GM12878 (cell line): ENCODE measurements at regions not wholly inside any gene's neighbourhood (a gene's known extent, or its start where the extent isn't known, plus 50 kb on each side); places are given as distances from the start of the nearest gene placed in this dataset.

Experiments
- ATAC-seq: fragments of 200-7000 bp; cut with Tn5 transposase; 3 replicates; pipeline ENCODE4 v1.9.1; 2020; ENCODE audit warnings: mild to moderate bottlenecking, moderate library complexity
- BruUV-seq: library from RNA; stranded (reverse); fragments of 400-500 nt; replicated peaks from 2 replicates; lab custom pipeline; 2021; lab: Mats Ljungman, UMichigan
- CTCF ChIA-PET: fragments of 300-600 bp; sonication (Branson Sonifier 250); formaldehyde crosslinking; extraction: SDS; loops from one replicate; lab custom pipeline; 2021; ENCODE audit warnings: inconsistent platforms; lab: Yijun Ruan, JAX
- POLR2A ChIA-PET: fragments of 350-600 bp; formaldehyde crosslinking; extraction: SDS; loops from one replicate; lab custom pipeline; 2021; ENCODE audit warnings: inconsistent platforms; lab: Charles Lee
- RAD21 ChIA-PET: fragments of 300-600 bp; sonication (Branson Sonifier 250); formaldehyde crosslinking; loops from one replicate; lab custom pipeline; 2023; ENCODE audit warnings: antibody characterized with exemption; ENCODE audit not compliant: unreplicated experiment; lab: Charles Lee
- SMC1A ChIA-PET: fragments of 300-600 bp; sonication (Branson Sonifier 250); formaldehyde crosslinking; loops from one replicate; lab custom pipeline; 2023; ENCODE audit not compliant: unreplicated experiment, uncharacterized antibody; lab: Charles Lee
- DNase-seq: peaks from one replicate; pipeline ENCODE4 v3.0.0-alpha.2; 2011; ENCODE audit warnings: low read depth, low spot score
- FAIRE-seq: peaks from 3 replicates; lab custom pipeline; 2011; peaks lifted over from hg19 to GRCh38; lab: Jason Lieb, UNC
- H2AFZ ChIP-seq: 2 replicates; pipeline ENCODE4 v1.6.0; 2011; ENCODE audit warnings: low read depth, low read length, control low read depth; ENCODE audit not compliant: control insufficient read depth
- H3K27ac ChIP-seq: 2 replicates; pipeline ENCODE4 v1.5.1; 2011; ENCODE audit warnings: control low read depth; ENCODE audit not compliant: control insufficient read depth, insufficient read depth
- H3K27me3 ChIP-seq, 2 experiments: replicated peaks in 1 of 2; 2 replicates each; pipeline versions ENCODE4 v1.6.0 to v1.6.1; 2011; ENCODE audit warnings: low read length in 1 of 2; ENCODE audit not compliant: control insufficient read depth in 2 of 2, insufficient read depth in 2 of 2
- H3K36me3 ChIP-seq, 2 experiments: 2 replicates each; pipeline ENCODE4 v1.5.1; 2011; ENCODE audit warnings: low read length in 1 of 2; ENCODE audit not compliant: control insufficient read depth in 2 of 2, insufficient read depth in 2 of 2
- H3K4me1 ChIP-seq: 2 replicates; pipeline ENCODE4 v1.6.1; 2011; ENCODE audit warnings: mild to moderate bottlenecking, low read length, moderate library complexity, mixed read lengths; ENCODE audit not compliant: control insufficient read depth, insufficient read depth
- H3K4me2 ChIP-seq: 2 replicates; pipeline ENCODE4 v1.6.0; 2011; ENCODE audit warnings: control low read depth; ENCODE audit not compliant: control insufficient read depth, insufficient read depth
- H3K4me3 ChIP-seq: fragments of 200-600 bp; sonication (generic); 2 replicates; pipeline ENCODE4 v1.5.1; 2016
- H3K79me2 ChIP-seq: 2 replicates; pipeline ENCODE4 v1.6.0; 2011; ENCODE audit warnings: low read length; ENCODE audit not compliant: control insufficient read depth, insufficient read depth
- H3K9ac ChIP-seq: 2 replicates; pipeline ENCODE4 v1.8.0; 2011; ENCODE audit warnings: low read length, control low read depth, mixed read lengths; ENCODE audit not compliant: control insufficient read depth, insufficient read depth
- H3K9me3 ChIP-seq: replicated peaks from 3 replicates; pipeline ENCODE4 v1.5.1; 2011; ENCODE audit warnings: mild to moderate bottlenecking, low read length; ENCODE audit not compliant: control insufficient read depth, insufficient read depth
- H4K20me1 ChIP-seq: 2 replicates; pipeline ENCODE4 v1.6.0; 2011; ENCODE audit not compliant: control insufficient read depth, insufficient read depth
- ATF7 ChIP-seq: fragments of 450-650 bp; IDR thresholded peaks from 2 replicates; pipeline ENCODE4 v1.6.1; 2016; ENCODE audit warnings: low read depth, mild to moderate bottlenecking
- NR2C1 ChIP-seq: fragments of 450-650 bp; IDR thresholded peaks from 2 replicates; pipeline ENCODE4 v1.6.1; 2017; ENCODE audit warnings: antibody characterized with exemption, mild to moderate bottlenecking, moderate library complexity
- SMARCA5 ChIP-seq: fragments of 450-650 bp; IDR thresholded peaks from 2 replicates; pipeline ENCODE4 v1.6.1; 2017; ENCODE audit warnings: mild to moderate bottlenecking
- TAF1 ChIP-seq: IDR thresholded peaks from 2 replicates; pipeline ENCODE4 v1.6.1; 2011; ENCODE audit warnings: mild to moderate bottlenecking, low read depth, low read length, borderline replicate concordance
- WGBS: methylation state at CpG from one replicate; pipeline ENCODE4 v1.1.6; 2016; ENCODE audit warnings: low lambda C conversion rate; ENCODE audit not compliant: insufficient replicate concordance, insufficient coverage; ENCODE audit errors: missing lambda C conversion rate; 5-methylcytosine and 5-hydroxymethylcytosine counted together
- in situ Hi-C: fragments of 300-500 bp; cut with MboI; formaldehyde crosslinking; loops from 9 replicates; pipeline ENCODE4 v1.14.3; 2018; ENCODE audit warnings: mixed read lengths
- intact Hi-C: fragments of 100-400 bp; cut with micrococcal nuclease; formaldehyde crosslinking; loops from one replicate; pipeline ENCODE4 v1.14.2; 2022; ENCODE audit not compliant: unreplicated experiment
- TF ChIP-seq, protein P1 (sequence below): IDR thresholded peaks from 2 replicates; pipeline ENCODE4 v1.6.1; 2011; ENCODE audit warnings: low read depth, mild to moderate bottlenecking, low read length, moderate library complexity, borderline replicate concordance; ENCODE audit errors: extremely low read depth
- TF ChIP-seq, protein P2 (sequence below): fragments of 450-650 bp; IDR thresholded peaks from 2 replicates; pipeline ENCODE4 v1.6.1; 2017; ENCODE audit warnings: mild to moderate bottlenecking, moderate library complexity

DNA sequence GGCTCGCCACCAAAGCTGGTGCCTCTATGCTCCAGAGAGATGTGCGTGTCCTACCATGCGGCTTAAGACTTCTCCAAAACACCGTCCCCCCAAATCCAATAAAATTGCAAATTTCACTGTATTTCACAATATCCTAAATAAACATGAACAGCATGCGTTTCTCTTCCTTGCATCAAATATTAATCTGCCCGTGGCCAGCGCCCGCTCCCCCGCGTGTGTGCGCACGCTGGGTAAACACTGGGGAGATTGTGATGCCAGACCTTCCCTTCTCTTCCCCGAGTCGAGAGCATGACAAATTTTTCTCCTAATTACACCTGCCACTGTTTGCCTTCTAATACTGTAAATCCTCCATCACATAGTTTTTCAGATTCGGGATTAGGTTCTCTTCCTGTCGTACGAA lies 148.1 kb downstream of the MRM1 start:
- no peak overlapping the region for H3K4me2 ChIP-seq
- intact Hi-C loops = no loop called here
- DNase-seq (no peak), FAIRE-seq (no peak), ATAC-seq (no peak)
- in situ Hi-C loops = no loop called here
- ChIA-PET RAD21 (no interaction called here), CTCF (interaction anchor here (0.5 to 1.2 kb wide), 3 partner anchors 9 to 891 kb away, joined by 3 to 4 read pairs (median 3); no protein-coding TSS in a partner anchor), SMC1A (no interaction called here), POLR2A (no interaction called here)
- WGBS = 58% methylated on average over 17 of the region's 17 CpGs
- TF ChIP-seq SMARCA5 = no peak
- TF ChIP-seq, protein P1, sequence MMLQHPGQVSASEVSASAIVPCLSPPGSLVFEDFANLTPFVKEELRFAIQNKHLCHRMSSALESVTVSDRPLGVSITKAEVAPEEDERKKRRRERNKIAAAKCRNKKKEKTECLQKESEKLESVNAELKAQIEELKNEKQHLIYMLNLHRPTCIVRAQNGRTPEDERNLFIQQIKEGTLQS = no peak
- TF ChIP-seq NR2C1 = no peak
- no peaks in the 10 kb centered on the region; a peak in 1 of 4 replicates for H3K27me3 ChIP-seq
- no peaks in the 10 kb centered on the region for H3K4me1 ChIP-seq
- no peaks in the 10 kb centered on the region for H3K79me2 ChIP-seq
- H3K9me3 ChIP-seq = no peaks in the 10 kb centered on the region
- H2AFZ ChIP-seq = no peak overlapping the region
- no peak overlapping the region for H3K4me3 ChIP-seq
- H3K9ac ChIP-seq = no peak overlapping the region
- no TSS peak for BruUV-seq
- H3K36me3 ChIP-seq = no peaks in the 10 kb centered on the region
- no peaks in the 10 kb centered on the region; the same call in 1 of the 2 replicates for H4K20me1 ChIP-seq
- H3K27ac ChIP-seq = no peak overlapping the region

DNA sequence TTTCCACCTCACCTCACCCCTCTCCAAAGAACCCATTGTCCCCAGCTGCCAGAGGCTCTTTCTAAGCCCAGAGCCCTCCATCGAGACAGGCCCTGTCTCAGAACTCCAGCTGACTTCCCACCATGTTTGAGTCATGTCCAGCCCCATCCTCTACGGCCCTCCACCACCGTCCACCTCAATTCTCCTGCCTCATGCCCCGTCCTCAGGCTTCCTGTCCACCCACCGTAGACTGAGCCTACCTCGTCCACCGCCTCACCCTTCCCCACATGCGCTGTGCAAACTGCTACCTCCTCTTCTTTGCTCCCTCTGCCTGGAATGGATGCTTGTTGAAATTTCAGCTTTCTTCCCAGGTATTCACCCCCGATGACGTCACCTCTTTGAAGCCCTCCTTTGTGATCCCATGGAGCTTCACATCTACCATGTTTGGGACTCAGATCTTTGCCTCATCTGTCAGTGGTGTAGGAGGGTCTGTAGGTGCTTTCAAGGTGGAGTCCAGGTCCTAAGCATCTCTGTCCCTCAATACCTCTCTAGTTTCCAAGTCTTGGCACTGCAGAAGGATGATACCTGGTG lies 149.0 kb downstream of the MRM1 start:
- RAD21 ChIA-PET = no interaction called here

More for the DNA sequence above, 149.0 kb downstream of the MRM1 start:
- Histone ChIP-seq H2AFZ (no peak overlapping the region), H3K9ac (no peak overlapping the region), H3K4me2 (no peak overlapping the region), H3K4me3 (no peak overlapping the region), H3K27me3 (no peaks in the 10 kb centered on the region; a peak in 1 of 4 replicates), H3K79me2 (no peaks in the 10 kb centered on the region), H4K20me1 (no peaks in the 10 kb centered on the region; the same call in 1 of the 2 replicates), H3K27ac (no peak overlapping the region), H3K4me1 (no peaks in the 10 kb centered on the region), H3K9me3 (no peaks in the 10 kb centered on the region), H3K36me3 (no peaks in the 10 kb centered on the region)
- intact Hi-C loops (no loop called here), in situ Hi-C loops (no loop called here)
- no peak for DNase-seq
- ChIA-PET CTCF (interaction anchor here (1.2 kb wide), 1 partner anchor 296 kb away, joined by 4 read pairs; no protein-coding TSS in a partner anchor), POLR2A (no interaction called here), SMC1A (interaction anchor here (0.7 kb wide), 1 partner anchor 91 kb away, joined by 3 read pairs; no protein-coding TSS in a partner anchor)
- 36% methylated on average over 10 of the region's 10 CpGs for WGBS
- BruUV-seq = no TSS peak
- TF ChIP-seq ATF7 = 0 out of 2 replicates have a peak, but pooled peaks have one; percentile 32
- TF ChIP-seq, protein P2, sequence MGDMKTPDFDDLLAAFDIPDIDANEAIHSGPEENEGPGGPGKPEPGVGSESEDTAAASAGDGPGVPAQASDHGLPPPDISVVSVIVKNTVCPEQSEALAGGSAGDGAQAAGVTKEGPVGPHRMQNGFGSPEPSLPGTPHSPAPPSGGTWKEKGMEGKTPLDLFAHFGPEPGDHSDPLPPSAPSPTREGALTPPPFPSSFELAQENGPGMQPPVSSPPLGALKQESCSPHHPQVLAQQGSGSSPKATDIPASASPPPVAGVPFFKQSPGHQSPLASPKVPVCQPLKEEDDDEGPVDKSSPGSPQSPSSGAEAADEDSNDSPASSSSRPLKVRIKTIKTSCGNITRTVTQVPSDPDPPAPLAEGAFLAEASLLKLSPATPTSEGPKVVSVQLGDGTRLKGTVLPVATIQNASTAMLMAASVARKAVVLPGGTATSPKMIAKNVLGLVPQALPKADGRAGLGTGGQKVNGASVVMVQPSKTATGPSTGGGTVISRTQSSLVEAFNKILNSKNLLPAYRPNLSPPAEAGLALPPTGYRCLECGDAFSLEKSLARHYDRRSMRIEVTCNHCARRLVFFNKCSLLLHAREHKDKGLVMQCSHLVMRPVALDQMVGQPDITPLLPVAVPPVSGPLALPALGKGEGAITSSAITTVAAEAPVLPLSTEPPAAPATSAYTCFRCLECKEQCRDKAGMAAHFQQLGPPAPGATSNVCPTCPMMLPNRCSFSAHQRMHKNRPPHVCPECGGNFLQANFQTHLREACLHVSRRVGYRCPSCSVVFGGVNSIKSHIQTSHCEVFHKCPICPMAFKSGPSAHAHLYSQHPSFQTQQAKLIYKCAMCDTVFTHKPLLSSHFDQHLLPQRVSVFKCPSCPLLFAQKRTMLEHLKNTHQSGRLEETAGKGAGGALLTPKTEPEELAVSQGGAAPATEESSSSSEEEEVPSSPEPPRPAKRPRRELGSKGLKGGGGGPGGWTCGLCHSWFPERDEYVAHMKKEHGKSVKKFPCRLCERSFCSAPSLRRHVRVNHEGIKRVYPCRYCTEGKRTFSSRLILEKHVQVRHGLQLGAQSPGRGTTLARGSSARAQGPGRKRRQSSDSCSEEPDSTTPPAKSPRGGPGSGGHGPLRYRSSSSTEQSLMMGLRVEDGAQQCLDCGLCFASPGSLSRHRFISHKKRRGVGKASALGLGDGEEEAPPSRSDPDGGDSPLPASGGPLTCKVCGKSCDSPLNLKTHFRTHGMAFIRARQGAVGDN = no peak
- TF ChIP-seq TAF1 = no peak
- FAIRE-seq = no peak
- ATAC-seq = no peak
